Panc1 (cell line): ENCODE measurements at regions not wholly inside any gene's neighbourhood (a gene's known extent, or its start where the extent isn't known, plus 50 kb on each side); places are given as distances from the start of the nearest gene placed in this dataset.

Experiments
- POLR2AphosphoS5 ChIP-seq: IDR thresholded peaks from 2 replicates; pipeline ENCODE4 v1.6.1; 2012; ENCODE audit warnings: mild to moderate bottlenecking, low read depth, low read length, moderate library complexity
- TCF7L2 ChIP-seq: IDR thresholded peaks from 2 replicates; pipeline ENCODE4 v1.6.1; 2011; ENCODE audit warnings: mild to moderate bottlenecking, low read depth, low read length, inconsistent platforms
- TF ChIP-seq, protein P1 (sequence below): fragments of 450-650 bp; IDR thresholded peaks from 2 replicates; pipeline ENCODE4 v1.5.1; 2017; ENCODE audit warnings: mild to moderate bottlenecking
- TF ChIP-seq, protein P2 (sequence below), 2 experiments: IDR thresholded peaks; 2 replicates each; pipeline ENCODE4 v1.6.1; 2011 to 2012; ENCODE audit warnings: low read depth in 2 of 2, control low read depth in 1 of 2, low read length in 1 of 2, mild to moderate bottlenecking in 1 of 2, moderate library complexity in 1 of 2; ENCODE audit not compliant: insufficient read depth in 1 of 2

DNA sequence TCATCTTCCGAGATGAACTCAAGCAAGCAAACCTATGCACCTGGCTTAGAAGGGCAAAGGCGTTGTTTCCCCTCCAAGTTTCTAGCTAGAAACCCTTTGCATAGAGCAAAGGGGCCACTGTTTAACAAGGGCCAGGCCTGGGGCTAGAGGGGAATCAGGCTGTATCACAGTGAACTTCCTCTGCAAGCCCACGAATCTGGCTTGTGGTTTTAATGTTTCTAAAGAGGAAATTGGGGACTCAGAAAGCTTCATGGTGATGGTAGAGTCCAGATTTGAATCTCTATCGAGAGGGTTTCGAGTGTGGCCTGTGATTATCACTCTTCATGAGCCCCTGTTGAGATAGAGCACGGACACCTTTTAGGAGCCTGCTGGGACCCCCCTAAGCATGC is 189.9 kb downstream of the VRK1 start:
- TF ChIP-seq, protein P1, sequence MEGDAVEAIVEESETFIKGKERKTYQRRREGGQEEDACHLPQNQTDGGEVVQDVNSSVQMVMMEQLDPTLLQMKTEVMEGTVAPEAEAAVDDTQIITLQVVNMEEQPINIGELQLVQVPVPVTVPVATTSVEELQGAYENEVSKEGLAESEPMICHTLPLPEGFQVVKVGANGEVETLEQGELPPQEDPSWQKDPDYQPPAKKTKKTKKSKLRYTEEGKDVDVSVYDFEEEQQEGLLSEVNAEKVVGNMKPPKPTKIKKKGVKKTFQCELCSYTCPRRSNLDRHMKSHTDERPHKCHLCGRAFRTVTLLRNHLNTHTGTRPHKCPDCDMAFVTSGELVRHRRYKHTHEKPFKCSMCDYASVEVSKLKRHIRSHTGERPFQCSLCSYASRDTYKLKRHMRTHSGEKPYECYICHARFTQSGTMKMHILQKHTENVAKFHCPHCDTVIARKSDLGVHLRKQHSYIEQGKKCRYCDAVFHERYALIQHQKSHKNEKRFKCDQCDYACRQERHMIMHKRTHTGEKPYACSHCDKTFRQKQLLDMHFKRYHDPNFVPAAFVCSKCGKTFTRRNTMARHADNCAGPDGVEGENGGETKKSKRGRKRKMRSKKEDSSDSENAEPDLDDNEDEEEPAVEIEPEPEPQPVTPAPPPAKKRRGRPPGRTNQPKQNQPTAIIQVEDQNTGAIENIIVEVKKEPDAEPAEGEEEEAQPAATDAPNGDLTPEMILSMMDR, result no peak
- TF ChIP-seq POLR2AphosphoS5, result no peak
- TF ChIP-seq, protein P2, sequence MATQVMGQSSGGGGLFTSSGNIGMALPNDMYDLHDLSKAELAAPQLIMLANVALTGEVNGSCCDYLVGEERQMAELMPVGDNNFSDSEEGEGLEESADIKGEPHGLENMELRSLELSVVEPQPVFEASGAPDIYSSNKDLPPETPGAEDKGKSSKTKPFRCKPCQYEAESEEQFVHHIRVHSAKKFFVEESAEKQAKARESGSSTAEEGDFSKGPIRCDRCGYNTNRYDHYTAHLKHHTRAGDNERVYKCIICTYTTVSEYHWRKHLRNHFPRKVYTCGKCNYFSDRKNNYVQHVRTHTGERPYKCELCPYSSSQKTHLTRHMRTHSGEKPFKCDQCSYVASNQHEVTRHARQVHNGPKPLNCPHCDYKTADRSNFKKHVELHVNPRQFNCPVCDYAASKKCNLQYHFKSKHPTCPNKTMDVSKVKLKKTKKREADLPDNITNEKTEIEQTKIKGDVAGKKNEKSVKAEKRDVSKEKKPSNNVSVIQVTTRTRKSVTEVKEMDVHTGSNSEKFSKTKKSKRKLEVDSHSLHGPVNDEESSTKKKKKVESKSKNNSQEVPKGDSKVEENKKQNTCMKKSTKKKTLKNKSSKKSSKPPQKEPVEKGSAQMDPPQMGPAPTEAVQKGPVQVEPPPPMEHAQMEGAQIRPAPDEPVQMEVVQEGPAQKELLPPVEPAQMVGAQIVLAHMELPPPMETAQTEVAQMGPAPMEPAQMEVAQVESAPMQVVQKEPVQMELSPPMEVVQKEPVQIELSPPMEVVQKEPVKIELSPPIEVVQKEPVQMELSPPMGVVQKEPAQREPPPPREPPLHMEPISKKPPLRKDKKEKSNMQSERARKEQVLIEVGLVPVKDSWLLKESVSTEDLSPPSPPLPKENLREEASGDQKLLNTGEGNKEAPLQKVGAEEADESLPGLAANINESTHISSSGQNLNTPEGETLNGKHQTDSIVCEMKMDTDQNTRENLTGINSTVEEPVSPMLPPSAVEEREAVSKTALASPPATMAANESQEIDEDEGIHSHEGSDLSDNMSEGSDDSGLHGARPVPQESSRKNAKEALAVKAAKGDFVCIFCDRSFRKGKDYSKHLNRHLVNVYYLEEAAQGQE (IDR thresholded peaks at IDR 0.05; ENCODE audit: insufficient read depth in 1 of 2, low read depth in 2 of 2, low read length in 1 of 2), result no peak
- no peak for TF ChIP-seq TCF7L2
